ENCODE measurements at regions not wholly inside any gene's neighbourhood (a gene's known extent, or its start where the extent isn't known, plus 50 kb on each side); places are given as distances from the start of the nearest gene placed in this dataset.

- TF ChIP-seq EZH2phosphoT487 (IDR thresholded peaks at IDR 0.05; ENCODE audit: borderline replicate concordance, low read length): no peak
- TF ChIP-seq CTCF (IDR thresholded peaks at IDR 0.05; ENCODE audit: low read depth, low read length, poor library complexity, severe bottlenecking): peak; percentile 5
Observed at GRCh38 chr10:129031844-129032150, 435.2 kb upstream of the MGMT start.

All from DOHH2 (cell line).